Hematopoietic multipotent progenitor cell treated with erythropoietin and hydrocortisone succinate and interleukin-3 and kit ligand, for 4 days (in vitro differentiated cells): ENCODE measurements at regions not wholly inside any gene's neighbourhood (a gene's known extent, or its start where the extent isn't known, plus 50 kb on each side); places are given as distances from the start of the nearest gene placed in this dataset.
"Not testable (repeated sequence)": the region's sequence is repeated elsewhere in the genome, so short reads cannot be mapped to it uniquely, and the experiment has no call there.

Experiments used
- DNase-seq: peaks from one replicate; pipeline ENCODE4 v3.0.0-alpha.2; 2015

DNA sequence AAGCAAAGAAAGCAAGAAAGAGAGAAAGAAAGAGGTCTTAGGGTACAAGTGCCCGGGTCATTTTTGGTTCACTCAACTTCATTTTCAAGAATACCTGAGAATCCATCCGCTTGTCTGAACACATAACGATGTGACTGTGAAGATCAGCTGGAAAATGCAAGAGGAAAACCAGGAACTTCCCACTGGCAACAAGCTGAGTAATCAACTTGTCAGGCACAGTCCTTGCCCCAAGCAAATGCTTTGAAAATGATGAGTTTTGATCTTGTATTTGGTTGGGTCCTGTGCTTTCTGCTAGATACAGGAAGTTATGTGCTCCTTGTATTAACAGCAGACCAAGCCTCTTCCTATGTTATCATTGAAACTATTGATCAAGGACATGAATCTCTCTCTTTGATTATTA lies 239.1 kb downstream of the ASMT start:
- DNase-seq, result no peak

- not testable (repeated sequence) for DNase-seq
Observed at GRCh38 chrX:1854861-1855260, 240.0 kb downstream of the ASMT start.

- DNase-seq, result not testable (repeated sequence)
Observed at GRCh38 chrX:1859266-1859665, 244.4 kb downstream of the ASMT start.

GRCh38 chrX:1860936-1861594 lies 246.2 kb downstream of the ASMT start:
- DNase-seq, result no peak

GRCh38 chrX:1863995-1864394 lies 249.1 kb downstream of the ASMT start:
- not testable (repeated sequence) for DNase-seq

DNA sequence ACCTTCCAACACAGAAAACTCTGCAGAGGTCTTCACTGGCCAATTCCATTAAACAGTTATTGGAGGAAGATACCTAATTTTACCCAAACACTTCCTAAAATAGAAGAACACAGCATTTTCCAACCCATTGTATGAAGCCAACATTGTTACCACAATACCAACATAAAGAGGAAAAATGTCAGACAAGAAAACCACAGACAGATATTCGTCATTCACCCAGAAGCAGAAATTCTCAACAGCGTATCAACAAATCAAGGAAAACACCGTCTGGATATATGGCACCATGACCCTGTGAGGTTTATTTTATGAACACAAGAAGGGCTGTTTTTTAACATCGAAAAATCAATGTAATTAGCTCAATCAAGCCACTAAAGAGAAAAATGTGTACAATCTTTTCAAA lies 255.6 kb downstream of the ASMT start:
- peak; percentile 2 for DNase-seq

DNA sequence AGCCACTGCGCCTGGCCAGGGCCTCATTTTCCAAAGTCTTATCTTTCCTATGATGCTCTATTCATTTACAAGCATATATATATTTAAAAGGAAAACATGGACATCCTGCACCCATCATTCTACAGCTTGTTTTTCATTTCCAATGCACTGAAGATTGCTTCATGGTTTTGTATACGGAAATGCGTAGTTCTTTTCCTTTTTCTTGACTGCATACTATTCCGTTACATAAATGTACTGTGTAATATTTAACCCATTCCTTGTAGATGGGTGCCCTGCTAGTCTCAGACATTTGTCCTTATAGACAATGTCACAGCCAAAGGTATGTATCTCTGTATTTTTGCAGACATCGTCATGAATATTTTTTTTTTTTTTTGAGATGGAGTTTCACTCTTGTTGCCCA lies 257.0 kb downstream of the ASMT start:
- no peak for DNase-seq

DNA sequence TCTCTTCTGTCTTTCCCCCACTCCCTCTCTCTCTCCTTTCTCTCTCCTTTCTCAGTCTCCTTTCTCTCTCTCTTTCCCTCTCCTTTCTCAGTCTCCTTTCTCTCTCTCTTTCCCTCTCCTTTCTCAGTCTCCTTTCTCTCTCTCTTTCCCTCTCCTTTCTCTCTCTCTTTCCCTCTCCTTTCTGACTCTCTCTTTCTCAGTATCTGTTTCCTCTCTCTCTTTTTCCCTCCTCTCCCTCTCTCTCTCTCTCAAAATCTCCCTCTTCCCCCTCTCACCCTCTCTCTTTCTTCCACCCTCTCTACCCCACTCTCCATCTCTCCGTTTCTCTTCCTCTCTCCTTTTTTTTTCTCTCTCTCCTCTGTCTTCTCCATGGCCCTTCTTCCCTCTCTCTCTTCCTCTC lies 258.8 kb downstream of the ASMT start:
- no peak for DNase-seq

- no peak for DNase-seq
Observed at GRCh38 chrX:1874416-1874815, 259.6 kb downstream of the ASMT start.

DNA sequence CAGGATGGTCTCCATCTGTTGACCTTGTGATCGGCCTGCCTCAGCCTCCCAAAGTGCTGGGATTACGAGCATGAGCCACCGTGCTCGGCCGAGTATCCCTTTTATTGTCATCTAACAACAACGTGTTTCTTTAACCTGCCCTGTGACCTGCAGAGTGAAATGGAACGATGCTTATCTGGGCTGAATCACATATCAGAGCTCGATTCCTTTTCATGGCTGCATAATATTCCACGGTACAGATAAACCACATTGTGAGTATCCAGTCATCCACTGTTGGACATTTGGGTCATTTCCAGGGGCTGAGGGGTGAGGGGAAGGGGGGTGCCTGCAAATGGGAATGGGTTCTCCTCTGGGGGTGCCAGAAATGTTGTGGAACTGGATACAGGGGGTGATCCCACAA lies 260.0 kb downstream of the ASMT start:
- DNase-seq, result no peak

- DNase-seq, result no peak
Observed at GRCh38 chrX:1876041-1876440, 261.2 kb downstream of the ASMT start.

DNA sequence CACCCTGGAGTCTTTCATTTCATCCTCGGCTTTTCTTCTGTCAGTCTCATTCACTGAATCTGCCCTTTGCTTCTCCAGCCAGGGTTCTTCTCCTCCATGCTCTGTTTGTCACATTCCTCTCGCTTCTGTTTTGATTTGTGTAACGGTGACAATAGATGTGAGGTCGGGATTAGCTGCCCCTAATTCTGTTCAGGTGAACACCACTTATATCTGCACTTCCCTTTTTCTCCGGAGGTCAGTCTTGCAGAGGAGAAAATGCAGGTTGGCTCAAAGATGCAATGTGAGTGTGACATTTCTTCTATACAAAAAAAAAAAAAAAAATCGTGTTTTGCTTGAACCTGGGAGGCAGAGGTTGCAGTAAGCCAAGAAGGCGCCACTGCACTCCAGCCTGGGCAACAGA lies 262.9 kb downstream of the ASMT start:
- DNase-seq, result no peak

GRCh38 chrX:1880884-1881817 lies 266.3 kb downstream of the ASMT start:
- DNase-seq, result not testable (repeated sequence)

DNA sequence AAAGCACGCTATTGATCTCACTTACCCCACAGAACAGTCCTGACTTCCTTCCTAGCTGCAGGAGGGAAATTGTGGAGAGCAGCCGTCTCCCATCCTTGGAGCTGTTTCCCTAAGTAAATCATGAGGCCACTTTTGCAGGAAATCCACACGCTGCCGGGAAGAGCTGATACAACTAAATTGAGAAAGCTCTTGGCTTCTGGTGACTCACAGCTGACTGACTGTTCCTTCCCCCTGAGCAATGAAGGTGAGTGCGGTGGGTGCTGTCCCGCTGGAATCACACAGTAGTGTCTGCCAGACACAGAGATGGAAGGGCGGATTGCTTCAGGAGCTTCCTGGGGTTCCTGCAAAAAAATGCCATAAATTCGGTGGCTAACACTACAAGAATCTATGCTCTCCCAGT lies 268.9 kb downstream of the ASMT start:
- DNase-seq, result no peak

- no peak for DNase-seq
Observed at GRCh38 chrX:1884446-1884845, 269.6 kb downstream of the ASMT start.

DNA sequence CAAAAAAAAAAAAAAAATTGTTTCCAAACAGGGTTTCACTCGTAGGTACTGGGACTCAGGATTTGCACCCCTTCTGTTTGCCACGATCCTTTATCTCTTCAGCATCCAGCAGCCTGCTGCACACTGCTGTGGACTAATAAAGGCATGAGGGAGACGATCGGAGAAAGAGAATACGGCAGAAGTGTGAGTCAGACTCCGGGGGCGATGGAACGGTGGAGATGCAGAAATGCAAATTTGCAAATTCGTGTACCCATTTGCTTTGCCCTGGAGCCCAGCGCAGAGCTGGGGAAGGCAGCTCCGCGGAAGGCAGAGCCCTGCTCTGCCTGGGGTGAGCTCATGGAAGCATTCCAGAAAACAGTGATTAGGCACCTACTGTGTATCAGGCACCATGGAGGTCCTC lies 270.3 kb downstream of the ASMT start:
- no peak for DNase-seq

DNA sequence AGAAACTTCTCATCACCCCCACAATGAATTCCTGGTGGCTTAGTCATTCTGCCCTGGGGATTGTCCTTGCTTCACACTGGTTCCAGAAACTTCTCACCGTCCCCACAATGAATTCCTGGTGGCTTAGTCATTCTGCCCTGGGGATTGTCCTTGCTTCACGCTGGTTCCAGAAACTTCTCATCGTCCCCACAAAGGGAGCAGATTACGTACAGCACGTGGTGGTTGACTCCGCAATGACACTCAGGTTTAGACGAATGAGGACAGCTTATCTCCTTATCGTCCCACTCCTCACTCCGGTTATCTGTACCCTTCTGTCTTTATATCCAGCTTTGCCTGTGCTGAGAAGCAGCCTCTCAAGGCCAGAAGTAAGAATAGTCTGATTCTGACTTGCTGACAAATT lies 273.4 kb downstream of the ASMT start:
- DNase-seq, result not testable (repeated sequence)

- no peak for DNase-seq
Observed at GRCh38 chrX:1894026-1894294, 279.1 kb downstream of the ASMT start.

GRCh38 chrX:1894740-1895139 lies 279.9 kb downstream of the ASMT start:
- no peak for DNase-seq

DNA sequence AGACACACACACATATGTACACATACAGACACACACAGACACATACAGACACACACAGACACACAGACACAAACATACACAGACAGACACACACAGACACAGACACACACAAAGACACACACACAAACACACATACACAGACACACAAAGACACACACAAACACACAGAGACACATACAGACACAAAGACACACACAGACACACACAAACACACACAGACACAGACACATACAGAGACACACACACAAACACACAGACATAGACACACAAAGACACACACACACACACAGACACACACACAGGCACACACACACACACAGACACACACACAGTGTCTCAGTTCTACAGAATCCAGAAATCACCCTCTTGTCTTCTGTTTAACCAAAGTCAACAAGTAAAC lies 280.7 kb downstream of the ASMT start:
- no peak for DNase-seq

DNA sequence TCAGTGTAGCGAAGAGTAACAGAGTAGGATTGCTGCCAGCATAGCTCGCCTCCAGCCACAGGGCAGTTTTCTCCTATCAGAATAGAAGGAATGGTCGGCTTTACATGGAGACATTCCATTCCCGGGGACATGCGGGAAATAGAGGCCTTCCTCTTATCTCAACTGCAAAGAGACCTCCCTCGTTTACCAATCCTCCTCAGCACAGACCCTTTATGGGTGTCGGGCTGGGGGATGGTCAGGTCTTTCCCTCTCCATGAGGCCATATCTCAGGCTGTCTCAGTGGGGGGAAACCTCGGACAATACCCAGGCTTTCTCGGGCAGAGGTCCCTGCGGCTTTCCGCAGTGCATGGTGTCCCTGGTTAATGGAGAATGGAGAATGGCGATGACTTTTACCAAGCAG lies 285.0 kb downstream of the ASMT start:
- no peak for DNase-seq

GRCh38 chrX:1902901-1903235 lies 288.0 kb downstream of the ASMT start:
- DNase-seq, result no peak

GRCh38 chrX:1903236-1903935 lies 288.5 kb downstream of the ASMT start:
- DNase-seq, result no peak

DNA sequence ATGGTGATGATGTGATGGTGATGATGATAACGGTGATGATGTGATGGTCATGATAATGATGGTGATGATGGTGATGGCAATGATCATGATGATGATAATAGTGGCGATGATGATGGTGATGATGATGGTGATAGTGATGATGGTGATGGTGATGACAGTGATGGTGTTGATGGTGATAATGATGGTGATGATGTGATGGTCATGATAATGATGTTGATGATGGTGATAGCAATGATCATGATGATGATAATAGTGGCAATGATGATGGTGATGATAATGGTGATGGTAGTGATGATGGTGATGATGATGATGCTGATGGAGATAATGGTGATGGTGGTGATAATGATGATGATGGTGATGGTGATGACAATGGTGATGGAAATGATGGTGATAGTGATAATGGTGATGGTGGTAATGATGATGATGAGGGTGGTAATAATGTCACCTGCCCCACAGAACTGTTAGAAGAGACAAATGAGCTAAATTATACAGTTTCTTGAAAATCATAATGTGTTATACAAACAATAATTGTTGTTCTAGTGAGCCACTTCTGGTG lies 289.9 kb downstream of the ASMT start:
- no peak for DNase-seq
